Ishikawa (cell line): ENCODE measurements at regions not wholly inside any gene's neighbourhood (a gene's known extent, or its start where the extent isn't known, plus 50 kb on each side); places are given as distances from the start of the nearest gene placed in this dataset.

Experiments
- CEBPB ChIP-seq: IDR thresholded peaks from 2 replicates; pipeline ENCODE4 v1.6.1; 2012
- EGR1 ChIP-seq: IDR thresholded peaks from 2 replicates; pipeline ENCODE4 v1.6.1; 2012
- EP300 ChIP-seq: IDR thresholded peaks from 2 replicates; pipeline ENCODE4 v1.6.1; 2012; ENCODE audit warnings: borderline replicate concordance
- MAX ChIP-seq: IDR thresholded peaks from 2 replicates; pipeline ENCODE4 v1.6.1; 2012
- USF1 ChIP-seq: IDR thresholded peaks from 2 replicates; pipeline ENCODE4 v1.6.1; 2012

- TF ChIP-seq USF1 = no peak
- no peak for TF ChIP-seq MAX
- no peak for TF ChIP-seq EP300
- no peak for TF ChIP-seq CEBPB
- TF ChIP-seq EGR1 = no peak
Observed at GRCh38 chr5:130976493-130976892, 188.6 kb downstream of the HINT1 start.
